Astrocyte of the spinal cord (primary cell): ENCODE measurements at regions not wholly inside any gene's neighbourhood (a gene's known extent, or its start where the extent isn't known, plus 50 kb on each side); places are given as distances from the start of the nearest gene placed in this dataset.
A peak's percentile ranks its signal among the peaks of the same experiment; 100 is the strongest.

Experiments used
- DNase-seq: peaks from one replicate; pipeline ENCODE4 v3.0.0; 2011; ENCODE audit warnings: low read depth, low spot score
- H3K4me3 ChIP-seq: 2 replicates; pipeline ENCODE4 v1.5.1; 2011; ENCODE audit warnings: low read depth, mild to moderate bottlenecking, low read length, moderate library complexity
- in situ Hi-C: cut with HindIII; loops from 2 replicates; pipeline ENCODE4 v1.10.0; 2017; ENCODE audit warnings: low sequenced_read_pairs
- TF ChIP-seq, protein P1 (sequence below): IDR thresholded peaks from 2 replicates; pipeline ENCODE4 v1.5.1; 2012; ENCODE audit warnings: low read depth, mild to moderate bottlenecking, low read length, inconsistent platforms

DNA sequence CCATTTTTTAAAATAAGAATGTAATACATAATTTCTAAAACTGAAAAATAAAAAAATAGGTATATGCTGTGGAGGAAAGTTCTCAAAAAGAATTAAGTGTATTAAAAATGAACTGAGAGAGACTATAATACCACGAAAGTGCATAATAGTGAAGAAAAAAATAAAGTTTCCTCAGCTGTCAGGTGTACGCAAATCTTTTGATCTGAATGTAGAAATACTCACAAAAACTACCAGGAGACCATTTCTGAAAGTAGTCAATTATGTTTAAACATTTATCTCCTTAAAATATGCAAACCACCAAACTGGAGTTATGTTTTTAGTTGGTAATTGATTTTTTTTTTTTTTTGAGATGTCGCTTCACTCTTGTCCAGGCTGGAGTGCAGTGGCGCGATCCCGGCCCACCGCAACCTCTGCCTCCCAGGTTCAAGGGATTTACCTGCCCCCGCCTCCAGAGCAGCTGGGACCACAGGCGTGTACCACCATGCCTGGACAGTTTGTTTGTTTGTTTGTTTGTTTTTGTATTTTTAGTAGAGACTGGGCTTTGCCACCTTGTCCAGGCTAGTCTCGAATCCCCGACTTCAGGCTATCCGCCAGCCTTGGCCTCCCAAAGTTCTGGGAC is 1169.2 kb upstream of the B3GALT2 start:
- no peak for DNase-seq
- TF ChIP-seq, protein P1, sequence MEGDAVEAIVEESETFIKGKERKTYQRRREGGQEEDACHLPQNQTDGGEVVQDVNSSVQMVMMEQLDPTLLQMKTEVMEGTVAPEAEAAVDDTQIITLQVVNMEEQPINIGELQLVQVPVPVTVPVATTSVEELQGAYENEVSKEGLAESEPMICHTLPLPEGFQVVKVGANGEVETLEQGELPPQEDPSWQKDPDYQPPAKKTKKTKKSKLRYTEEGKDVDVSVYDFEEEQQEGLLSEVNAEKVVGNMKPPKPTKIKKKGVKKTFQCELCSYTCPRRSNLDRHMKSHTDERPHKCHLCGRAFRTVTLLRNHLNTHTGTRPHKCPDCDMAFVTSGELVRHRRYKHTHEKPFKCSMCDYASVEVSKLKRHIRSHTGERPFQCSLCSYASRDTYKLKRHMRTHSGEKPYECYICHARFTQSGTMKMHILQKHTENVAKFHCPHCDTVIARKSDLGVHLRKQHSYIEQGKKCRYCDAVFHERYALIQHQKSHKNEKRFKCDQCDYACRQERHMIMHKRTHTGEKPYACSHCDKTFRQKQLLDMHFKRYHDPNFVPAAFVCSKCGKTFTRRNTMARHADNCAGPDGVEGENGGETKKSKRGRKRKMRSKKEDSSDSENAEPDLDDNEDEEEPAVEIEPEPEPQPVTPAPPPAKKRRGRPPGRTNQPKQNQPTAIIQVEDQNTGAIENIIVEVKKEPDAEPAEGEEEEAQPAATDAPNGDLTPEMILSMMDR: no peak
- in situ Hi-C loops: no loop called here
- H3K4me3 ChIP-seq: no peak overlapping the region

- TF ChIP-seq, protein P1: no peak
- no peak for DNase-seq
- H3K4me3 ChIP-seq: no peak overlapping the region
- in situ Hi-C loops: no loop called here
Measured at GRCh38 chr1:194353121-194353520, 1166.7 kb upstream of the B3GALT2 start.

GRCh38 chr1:194347200-194347599 is 1160.8 kb upstream of the B3GALT2 start:
- TF ChIP-seq, protein P1: no peak
- in situ Hi-C loops: no loop called here

GRCh38 chr1:194342484-194343262 is 1156.3 kb upstream of the B3GALT2 start:
- in situ Hi-C loops: no loop called here
- TF ChIP-seq, protein P1: peak; percentile 11
- no peak overlapping the region for H3K4me3 ChIP-seq
- no peak for DNase-seq

More at GRCh38 chr1:194347200-194347599, 1160.8 kb upstream of the B3GALT2 start:
- no peak for DNase-seq
- no peak overlapping the region for H3K4me3 ChIP-seq

DNA sequence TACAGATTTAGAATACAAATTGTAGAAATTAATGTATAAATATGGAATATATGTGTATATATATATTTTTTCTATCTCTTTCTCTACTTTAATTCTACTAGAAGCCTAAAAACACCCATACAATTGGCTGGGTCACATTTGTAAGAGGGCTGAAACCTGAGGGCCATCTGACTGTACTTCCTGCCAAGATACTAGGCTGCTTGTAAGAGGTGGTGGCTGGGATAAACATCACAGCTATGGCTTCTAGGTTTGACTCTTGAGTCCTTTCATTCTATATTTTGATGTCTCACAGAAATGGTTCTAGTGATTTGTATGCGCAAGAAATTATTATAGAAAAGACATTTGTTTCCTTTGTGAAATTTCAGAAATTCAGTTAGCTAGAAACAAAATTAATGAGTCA is 1155.2 kb upstream of the B3GALT2 start:
- DNase-seq: no peak
- in situ Hi-C loops: no loop called here
- H3K4me3 ChIP-seq: no peak overlapping the region
- TF ChIP-seq, protein P1: no peak

GRCh38 chr1:194339471-194339870 is 1153.1 kb upstream of the B3GALT2 start:
- DNase-seq: no peak
- H3K4me3 ChIP-seq: no peak overlapping the region
- in situ Hi-C loops: no loop called here
- TF ChIP-seq, protein P1: no peak
